ENCODE measurements at regions not wholly inside any gene's neighbourhood (a gene's known extent, or its start where the extent isn't known, plus 50 kb on each side); places are given as distances from the start of the nearest gene placed in this dataset.

DNA sequence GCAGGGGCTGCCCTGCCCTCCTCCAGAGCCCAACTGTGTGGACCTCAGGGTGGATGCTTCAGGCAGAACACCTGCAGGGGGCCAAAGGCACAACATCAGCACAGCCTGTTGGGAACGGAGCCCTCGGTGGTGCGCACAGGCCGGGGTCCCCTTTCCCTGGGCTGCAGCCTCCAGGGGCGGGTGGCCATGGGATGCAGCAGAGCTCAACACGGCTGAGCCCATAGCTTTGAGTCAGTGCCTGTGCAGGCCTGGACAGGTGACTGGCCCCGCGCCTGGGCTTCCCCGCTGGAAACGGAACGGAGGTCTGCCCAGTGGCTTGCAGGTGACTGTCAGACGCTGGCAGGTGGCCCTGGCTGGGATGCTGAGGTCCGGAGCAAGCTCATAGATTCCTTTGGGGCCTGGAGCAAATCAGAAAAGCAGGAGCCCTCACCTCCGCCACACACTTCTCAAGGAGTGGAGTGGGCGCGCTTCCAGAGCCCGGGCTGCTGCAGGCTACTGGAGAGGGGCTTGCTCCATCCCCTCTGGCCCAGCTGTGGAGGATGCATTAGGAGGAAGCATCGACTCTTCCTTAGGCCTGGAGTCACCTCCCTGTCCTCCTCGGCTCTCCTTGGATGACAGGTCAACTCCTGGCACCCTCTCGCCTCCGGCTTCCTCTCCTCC is 69.8 kb upstream of the RNU6ATAC start:
- TF ChIP-seq, protein P1, sequence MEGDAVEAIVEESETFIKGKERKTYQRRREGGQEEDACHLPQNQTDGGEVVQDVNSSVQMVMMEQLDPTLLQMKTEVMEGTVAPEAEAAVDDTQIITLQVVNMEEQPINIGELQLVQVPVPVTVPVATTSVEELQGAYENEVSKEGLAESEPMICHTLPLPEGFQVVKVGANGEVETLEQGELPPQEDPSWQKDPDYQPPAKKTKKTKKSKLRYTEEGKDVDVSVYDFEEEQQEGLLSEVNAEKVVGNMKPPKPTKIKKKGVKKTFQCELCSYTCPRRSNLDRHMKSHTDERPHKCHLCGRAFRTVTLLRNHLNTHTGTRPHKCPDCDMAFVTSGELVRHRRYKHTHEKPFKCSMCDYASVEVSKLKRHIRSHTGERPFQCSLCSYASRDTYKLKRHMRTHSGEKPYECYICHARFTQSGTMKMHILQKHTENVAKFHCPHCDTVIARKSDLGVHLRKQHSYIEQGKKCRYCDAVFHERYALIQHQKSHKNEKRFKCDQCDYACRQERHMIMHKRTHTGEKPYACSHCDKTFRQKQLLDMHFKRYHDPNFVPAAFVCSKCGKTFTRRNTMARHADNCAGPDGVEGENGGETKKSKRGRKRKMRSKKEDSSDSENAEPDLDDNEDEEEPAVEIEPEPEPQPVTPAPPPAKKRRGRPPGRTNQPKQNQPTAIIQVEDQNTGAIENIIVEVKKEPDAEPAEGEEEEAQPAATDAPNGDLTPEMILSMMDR (IDR thresholded peaks at IDR 0.05; ENCODE audit: low read depth, low read length): no peak
- no peak for TF ChIP-seq POLR2A (IDR thresholded peaks at IDR 0.05; ENCODE audit: extremely low read depth, insufficient read length)
- no peak for TF ChIP-seq MYC (IDR thresholded peaks at IDR 0.05; ENCODE audit: low read depth, low read length)
- TF ChIP-seq, protein P2, sequence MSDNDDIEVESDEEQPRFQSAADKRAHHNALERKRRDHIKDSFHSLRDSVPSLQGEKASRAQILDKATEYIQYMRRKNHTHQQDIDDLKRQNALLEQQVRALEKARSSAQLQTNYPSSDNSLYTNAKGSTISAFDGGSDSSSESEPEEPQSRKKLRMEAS (IDR thresholded peaks at IDR 0.05; ENCODE audit: low read depth, low read length): no peak
